Tibial nerve (tissue), 3 donors: ENCODE measurements at regions not wholly inside any gene's neighbourhood (a gene's known extent, or its start where the extent isn't known, plus 50 kb on each side); places are given as distances from the start of the nearest gene placed in this dataset.

Source experiments
- POLR2A ChIP-seq, 2 donors: fragments of 450-650 bp; IDR thresholded peaks; one replicate each; pipeline ENCODE4 v1.6.1; 2017; ENCODE audit warnings: antibody characterized with exemption in 2 of 2, mild to moderate bottlenecking in 2 of 2, moderate library complexity in 2 of 2
- TF ChIP-seq, protein P1 (sequence below), 5 experiments: fragments of 200-600 bp in 3 of 5; fragments of 450-650 bp in 2 of 5; sonication (generic) in 3 of 5; IDR thresholded peaks; one replicate each; pipeline ENCODE4 v1.5.1; 2016 to 2019; ENCODE audit warnings: antibody characterized with exemption in 5 of 5, mild to moderate bottlenecking in 3 of 5, moderate library complexity in 2 of 5

DNA sequence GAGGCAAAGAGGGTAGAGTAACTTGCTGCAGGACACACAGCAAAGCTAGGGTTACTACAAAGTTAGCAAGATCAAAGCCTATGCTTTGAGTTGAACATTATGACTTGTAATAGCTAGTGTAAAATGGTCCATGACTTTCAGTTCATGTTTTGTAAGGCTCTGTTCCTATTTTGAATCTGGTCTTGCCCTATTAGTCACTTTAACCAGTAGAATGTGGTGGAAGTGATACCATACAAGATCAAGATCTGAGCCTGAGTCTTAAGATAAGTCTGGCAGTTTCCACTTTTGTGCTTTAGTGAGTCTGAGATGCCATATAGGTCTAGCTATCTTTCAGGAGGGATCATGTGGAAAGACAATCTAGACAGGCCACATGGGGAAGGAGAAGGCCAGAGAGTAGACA lies 282.1 kb upstream of the BRINP3 start:
- TF ChIP-seq, protein P1, sequence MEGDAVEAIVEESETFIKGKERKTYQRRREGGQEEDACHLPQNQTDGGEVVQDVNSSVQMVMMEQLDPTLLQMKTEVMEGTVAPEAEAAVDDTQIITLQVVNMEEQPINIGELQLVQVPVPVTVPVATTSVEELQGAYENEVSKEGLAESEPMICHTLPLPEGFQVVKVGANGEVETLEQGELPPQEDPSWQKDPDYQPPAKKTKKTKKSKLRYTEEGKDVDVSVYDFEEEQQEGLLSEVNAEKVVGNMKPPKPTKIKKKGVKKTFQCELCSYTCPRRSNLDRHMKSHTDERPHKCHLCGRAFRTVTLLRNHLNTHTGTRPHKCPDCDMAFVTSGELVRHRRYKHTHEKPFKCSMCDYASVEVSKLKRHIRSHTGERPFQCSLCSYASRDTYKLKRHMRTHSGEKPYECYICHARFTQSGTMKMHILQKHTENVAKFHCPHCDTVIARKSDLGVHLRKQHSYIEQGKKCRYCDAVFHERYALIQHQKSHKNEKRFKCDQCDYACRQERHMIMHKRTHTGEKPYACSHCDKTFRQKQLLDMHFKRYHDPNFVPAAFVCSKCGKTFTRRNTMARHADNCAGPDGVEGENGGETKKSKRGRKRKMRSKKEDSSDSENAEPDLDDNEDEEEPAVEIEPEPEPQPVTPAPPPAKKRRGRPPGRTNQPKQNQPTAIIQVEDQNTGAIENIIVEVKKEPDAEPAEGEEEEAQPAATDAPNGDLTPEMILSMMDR (IDR thresholded peaks at IDR 0.05) = no peak
- no peak for TF ChIP-seq POLR2A (IDR thresholded peaks at IDR 0.05)
